T-helper 17 cell (primary cell): ENCODE measurements at regions not wholly inside any gene's neighbourhood (a gene's known extent, or its start where the extent isn't known, plus 50 kb on each side); places are given as distances from the start of the nearest gene placed in this dataset.

Source experiments
- ATAC-seq: fragments of 150-1000 bp; cut with Tn5 transposase; 2 replicates; pipeline ENCODE4 v1.10.0; 2021; ENCODE audit warnings: mild to moderate bottlenecking, moderate library complexity
- DNase-seq, 3 donors: peaks; one replicate each; pipeline versions ENCODE4 v3.0.0 to v3.0.0-alpha.2; 2020 to 2021
- H3K9me3 ChIP-seq: one replicate; pipeline ENCODE4 v1.7.0; 2013; ENCODE audit warnings: low read length, mild to moderate bottlenecking; ENCODE audit not compliant: control insufficient read depth, poor library complexity, severe bottlenecking
- H3K27ac Mint-ChIP-seq: one replicate; pipeline ENCODE4 v1.8.0; 2022; ENCODE audit warnings: mild to moderate bottlenecking, moderate library complexity, mixed read lengths
- H3K27me3 Mint-ChIP-seq: one replicate; pipeline ENCODE4 v1.8.0; 2022; ENCODE audit warnings: mixed read lengths
- H3K36me3 Mint-ChIP-seq: one replicate; pipeline ENCODE4 v1.8.0; 2022; ENCODE audit warnings: low read depth, mixed read lengths
- H3K4me1 Mint-ChIP-seq: one replicate; pipeline ENCODE4 v1.8.0; 2022; ENCODE audit warnings: mild to moderate bottlenecking, mixed read lengths
- H3K4me3 Mint-ChIP-seq: one replicate; pipeline ENCODE4 v1.8.0; 2022; ENCODE audit warnings: mild to moderate bottlenecking, moderate library complexity, mixed read lengths

DNA sequence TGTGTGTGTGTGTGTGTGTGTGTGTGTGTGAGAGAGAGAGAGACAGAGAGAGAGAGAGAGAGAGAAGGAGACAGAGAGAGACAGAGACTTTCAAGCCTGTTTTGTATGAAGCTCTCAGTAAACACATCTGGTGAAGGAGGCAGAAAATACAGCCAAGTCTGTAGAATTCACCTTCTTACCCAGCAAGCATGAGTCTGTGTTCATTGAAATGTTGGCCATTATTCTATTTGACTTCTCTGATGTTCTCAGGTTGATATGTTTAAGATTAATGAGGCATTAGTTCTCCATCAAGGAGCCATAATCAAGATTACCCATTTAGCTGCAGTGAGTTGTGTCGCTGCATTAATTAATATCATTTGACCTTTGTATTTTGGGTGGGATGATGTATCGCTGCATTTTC, 895.8 kb upstream of the EEF2KMT start:
- H3K36me3 Mint-ChIP-seq, result no peaks in the 10 kb centered on the region
- no peak for DNase-seq
- no peak overlapping the region for H3K27ac Mint-ChIP-seq
- no peaks in the 10 kb centered on the region for H3K9me3 ChIP-seq
- H3K4me3 Mint-ChIP-seq, result no peak overlapping the region
- no peak for ATAC-seq
- no peaks in the 10 kb centered on the region for H3K27me3 Mint-ChIP-seq
- no peaks in the 10 kb centered on the region for H3K4me1 Mint-ChIP-seq

DNA sequence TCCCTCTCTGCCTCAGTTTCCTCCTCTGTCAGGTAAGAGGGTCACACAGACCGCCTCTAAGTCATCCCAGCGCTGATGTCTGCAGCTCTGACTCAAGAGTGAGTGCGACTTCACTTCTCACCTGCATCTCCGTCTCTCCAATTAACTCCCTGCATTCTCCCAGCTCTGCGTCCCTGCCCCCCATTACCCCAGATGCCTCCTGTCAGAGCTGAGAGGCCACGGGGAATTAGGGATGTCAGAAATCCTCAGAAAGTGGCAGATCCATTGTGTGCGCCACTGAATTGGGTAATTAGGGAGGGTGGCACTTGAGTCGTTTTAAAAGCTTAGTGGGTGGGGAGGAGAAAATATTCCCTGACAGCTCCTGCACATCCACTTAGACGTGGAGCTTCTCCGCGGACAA, 885.4 kb upstream of the EEF2KMT start:
- ATAC-seq, result no peak
- no peaks in the 10 kb centered on the region for H3K27me3 Mint-ChIP-seq
- H3K9me3 ChIP-seq, result no peaks in the 10 kb centered on the region
- H3K4me1 Mint-ChIP-seq, result no peaks in the 10 kb centered on the region
- no peak for DNase-seq
- no peak overlapping the region for H3K27ac Mint-ChIP-seq
- peak overlapping the region; percentile 19 for H3K4me3 Mint-ChIP-seq
- H3K36me3 Mint-ChIP-seq, result peaks cover 2% of the 10 kb centered on the region

DNA sequence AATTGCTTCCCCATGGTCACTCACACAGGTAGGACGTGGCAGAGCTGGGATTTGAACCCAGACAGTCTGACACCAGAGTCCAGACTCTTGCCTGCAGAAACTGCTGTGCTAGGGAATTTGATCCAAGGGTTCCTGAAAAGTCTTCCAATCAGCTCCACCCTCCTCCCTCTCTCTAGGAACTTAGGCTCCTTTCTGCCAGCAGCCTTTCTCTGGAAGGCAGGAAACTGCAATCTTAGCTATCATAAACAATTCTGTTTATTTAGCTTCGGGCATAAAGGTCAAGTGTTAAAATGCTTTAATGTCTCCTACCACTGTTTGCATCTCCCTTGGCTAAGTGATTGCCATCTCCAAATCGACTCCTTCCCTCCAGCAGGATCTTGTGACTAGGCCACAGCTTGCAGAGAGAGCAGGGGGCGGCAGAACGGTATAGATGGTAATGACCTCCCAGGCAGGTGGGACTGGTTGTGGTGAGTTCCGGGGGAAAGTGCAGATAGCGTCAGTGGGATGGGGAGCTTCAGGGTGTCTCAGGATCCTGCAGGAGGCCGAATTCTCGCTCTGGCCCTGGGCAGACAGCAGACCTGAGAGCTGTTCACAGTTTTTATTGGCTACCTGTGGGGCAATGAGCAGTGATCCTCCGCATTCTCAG, 882.4 kb upstream of the EEF2KMT start:
- H3K9me3 ChIP-seq, result no peaks in the 10 kb centered on the region
- no peaks in the 10 kb centered on the region for H3K27me3 Mint-ChIP-seq
- H3K36me3 Mint-ChIP-seq, result peaks cover 2% of the 10 kb centered on the region
- DNase-seq (no peak), ATAC-seq (no peak)
- no peaks in the 10 kb centered on the region for H3K4me1 Mint-ChIP-seq
- no peak overlapping the region for H3K27ac Mint-ChIP-seq
- no peak overlapping the region for H3K4me3 Mint-ChIP-seq

DNA sequence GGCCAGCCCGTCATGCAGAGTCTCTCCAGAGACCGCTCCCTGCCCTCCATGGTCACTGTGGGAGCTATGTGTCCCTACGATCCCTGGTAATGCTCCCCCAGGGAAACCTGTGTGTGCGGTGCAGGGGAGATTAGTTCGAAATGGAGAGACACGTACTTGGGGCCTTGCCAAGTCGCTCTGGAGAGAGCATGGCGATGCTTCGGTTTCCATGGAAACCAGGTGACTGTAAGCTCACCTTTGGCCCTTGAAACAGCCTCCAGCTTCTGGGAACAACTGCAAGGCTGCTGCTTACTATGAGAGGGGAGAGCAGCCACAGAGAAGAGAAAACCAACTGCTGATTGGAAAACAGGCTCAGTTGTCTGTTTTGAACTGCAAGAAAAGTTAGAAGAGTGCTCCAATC, 879.7 kb upstream of the EEF2KMT start:
- DNase-seq, result no peak
- no peaks in the 10 kb centered on the region for H3K36me3 Mint-ChIP-seq
- no peak overlapping the region for H3K27ac Mint-ChIP-seq
- no peaks in the 10 kb centered on the region for H3K9me3 ChIP-seq
- no peak for ATAC-seq
- H3K4me1 Mint-ChIP-seq, result no peaks in the 10 kb centered on the region
- H3K4me3 Mint-ChIP-seq, result no peak overlapping the region
- H3K27me3 Mint-ChIP-seq, result no peaks in the 10 kb centered on the region

DNA sequence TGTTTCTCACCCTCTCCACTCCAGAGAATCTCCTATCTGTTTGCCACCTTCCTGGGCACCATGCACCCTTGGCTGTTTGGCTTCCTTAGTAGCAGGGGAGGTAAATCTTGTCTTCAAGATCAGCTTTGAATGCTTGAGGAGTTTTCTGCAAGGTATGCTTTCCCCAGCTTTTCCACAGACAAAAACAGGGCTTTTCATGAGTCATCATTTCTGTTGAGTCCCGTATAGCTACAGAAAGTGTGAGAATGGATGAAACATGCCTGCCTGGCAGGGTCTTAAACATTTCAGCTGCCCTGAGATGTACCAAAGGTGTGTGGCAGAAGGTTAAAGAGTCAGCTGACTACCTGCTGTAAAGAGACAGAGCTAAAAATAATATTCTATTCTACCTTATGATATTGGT, 875.2 kb upstream of the EEF2KMT start:
- Mint-ChIP-seq H3K36me3 (no peaks in the 10 kb centered on the region), H3K27ac (no peak overlapping the region), H3K27me3 (no peaks in the 10 kb centered on the region), H3K4me1 (no peaks in the 10 kb centered on the region), H3K4me3 (no peak overlapping the region)
- no peak for ATAC-seq
- DNase-seq, result no peak
- no peaks in the 10 kb centered on the region for H3K9me3 ChIP-seq

DNA sequence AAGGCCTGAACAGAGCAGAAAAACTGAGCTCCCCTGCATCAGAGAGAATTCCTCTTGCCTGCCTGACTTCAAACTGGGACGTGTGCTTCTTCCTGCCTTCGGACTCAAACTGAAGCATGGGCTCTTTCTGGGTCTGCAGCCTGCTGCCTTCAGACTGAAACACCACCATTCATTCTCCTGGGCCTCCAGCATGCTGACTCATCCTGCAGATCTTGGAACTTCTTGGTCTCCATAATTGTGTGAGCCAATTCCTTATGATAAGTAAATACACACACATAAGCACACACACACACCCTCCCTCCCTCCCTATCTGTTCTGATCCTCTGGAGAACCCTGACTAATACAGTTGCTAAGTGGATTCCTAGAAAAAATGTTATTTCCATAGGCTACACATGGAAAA, 874.3 kb upstream of the EEF2KMT start:
- Mint-ChIP-seq H3K4me1 (no peaks in the 10 kb centered on the region), H3K27me3 (no peaks in the 10 kb centered on the region), H3K4me3 (no peak overlapping the region), H3K27ac (no peak overlapping the region), H3K36me3 (no peaks in the 10 kb centered on the region)
- ATAC-seq, result no peak
- DNase-seq, result no peak
- H3K9me3 ChIP-seq, result no peaks in the 10 kb centered on the region

DNA sequence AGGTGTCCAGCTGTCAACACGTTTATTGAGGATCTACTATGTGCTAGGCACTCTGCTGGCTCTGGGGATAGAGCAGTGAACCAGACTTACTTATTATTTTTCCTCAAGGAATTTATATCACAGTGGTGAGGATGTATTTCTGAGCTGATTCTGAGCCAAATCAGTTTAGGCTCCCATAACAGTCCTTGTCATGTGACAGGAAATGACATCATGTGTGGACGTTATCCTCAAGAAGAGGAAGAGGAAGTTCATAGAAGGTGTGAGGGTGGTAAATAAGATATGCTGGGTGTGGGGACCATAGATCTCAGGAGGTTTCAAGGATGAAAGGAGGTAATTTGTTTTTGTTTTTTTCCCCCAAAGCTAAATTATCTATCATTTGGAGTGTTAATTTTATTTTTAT, 873.5 kb upstream of the EEF2KMT start:
- ATAC-seq, result no peak
- Mint-ChIP-seq H3K27me3 (no peaks in the 10 kb centered on the region), H3K36me3 (no peaks in the 10 kb centered on the region), H3K4me1 (no peaks in the 10 kb centered on the region), H3K4me3 (no peak overlapping the region), H3K27ac (no peak overlapping the region)
- no peaks in the 10 kb centered on the region for H3K9me3 ChIP-seq
- no peak for DNase-seq

DNA sequence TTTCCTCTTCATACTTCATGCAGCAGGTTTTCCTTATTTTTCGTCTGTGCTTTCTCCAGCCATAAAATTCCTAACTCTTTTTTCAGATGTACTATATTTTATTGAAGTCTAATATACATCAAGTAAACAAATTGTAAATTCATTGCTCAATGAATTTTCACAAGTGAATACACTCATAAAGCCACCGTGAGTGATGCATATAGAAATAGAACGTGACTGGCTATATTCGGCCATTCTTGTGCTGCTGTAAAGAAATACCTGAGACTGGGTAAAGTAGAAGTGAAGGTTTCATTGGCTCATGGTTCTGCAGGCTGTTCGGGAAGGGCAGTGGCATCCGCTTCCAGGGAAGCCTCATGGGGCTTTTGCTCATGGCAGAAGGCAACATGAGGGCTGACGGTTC, 868.4 kb upstream of the EEF2KMT start:
- ATAC-seq, result no peak
- Mint-ChIP-seq H3K36me3 (no peaks in the 10 kb centered on the region), H3K27ac (no peak overlapping the region), H3K4me1 (no peaks in the 10 kb centered on the region), H3K27me3 (no peaks in the 10 kb centered on the region), H3K4me3 (no peak overlapping the region)
- no peak for DNase-seq
- H3K9me3 ChIP-seq, result no peaks in the 10 kb centered on the region

DNA sequence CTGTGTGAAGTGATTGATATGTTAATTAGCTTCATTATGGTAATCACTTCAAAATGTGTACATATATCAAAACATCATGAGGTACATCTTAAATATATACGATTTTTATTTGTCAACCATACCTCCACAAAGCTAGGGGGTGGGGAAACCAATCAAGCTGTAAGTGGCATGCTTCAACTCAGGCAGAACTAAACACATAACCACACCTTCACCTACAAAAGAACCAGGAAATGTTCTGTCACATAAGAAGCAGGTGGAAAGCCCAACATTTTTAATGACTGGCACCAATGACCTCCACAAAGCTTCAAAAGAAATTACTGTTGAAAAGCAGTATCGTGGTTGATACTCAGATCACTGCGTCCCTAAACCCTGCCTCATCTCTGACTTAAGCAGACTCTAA, 867.7 kb upstream of the EEF2KMT start:
- Mint-ChIP-seq H3K4me1 (no peaks in the 10 kb centered on the region), H3K27ac (no peak overlapping the region), H3K4me3 (no peak overlapping the region), H3K27me3 (no peaks in the 10 kb centered on the region), H3K36me3 (no peaks in the 10 kb centered on the region)
- H3K9me3 ChIP-seq, result no peaks in the 10 kb centered on the region
- DNase-seq, result no peak
- no peak for ATAC-seq

DNA sequence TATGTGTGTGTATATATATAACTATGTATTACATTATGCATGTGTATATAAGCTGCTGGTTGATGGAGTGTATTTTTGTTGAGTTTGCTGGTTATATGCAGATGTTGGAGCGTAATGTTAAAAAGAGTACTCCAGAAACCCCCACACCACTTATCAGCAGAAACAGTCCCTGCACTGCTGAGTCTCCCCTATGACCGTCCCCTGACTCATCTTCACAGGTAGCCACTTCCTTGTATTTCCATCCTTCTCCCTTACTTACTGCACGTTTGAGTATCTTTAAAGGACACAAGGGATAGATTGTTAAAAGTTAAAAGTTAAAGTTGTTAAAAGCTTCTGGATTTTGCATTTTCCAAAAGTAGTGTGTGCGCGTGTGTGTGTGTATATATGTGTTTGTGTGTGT, 853.9 kb upstream of the EEF2KMT start:
- Mint-ChIP-seq H3K36me3 (no peaks in the 10 kb centered on the region), H3K4me1 (no peaks in the 10 kb centered on the region), H3K27ac (no peak overlapping the region), H3K4me3 (no peak overlapping the region), H3K27me3 (no peaks in the 10 kb centered on the region)
- ATAC-seq (no peak), DNase-seq (no peak)
- H3K9me3 ChIP-seq, result no peaks in the 10 kb centered on the region

DNA sequence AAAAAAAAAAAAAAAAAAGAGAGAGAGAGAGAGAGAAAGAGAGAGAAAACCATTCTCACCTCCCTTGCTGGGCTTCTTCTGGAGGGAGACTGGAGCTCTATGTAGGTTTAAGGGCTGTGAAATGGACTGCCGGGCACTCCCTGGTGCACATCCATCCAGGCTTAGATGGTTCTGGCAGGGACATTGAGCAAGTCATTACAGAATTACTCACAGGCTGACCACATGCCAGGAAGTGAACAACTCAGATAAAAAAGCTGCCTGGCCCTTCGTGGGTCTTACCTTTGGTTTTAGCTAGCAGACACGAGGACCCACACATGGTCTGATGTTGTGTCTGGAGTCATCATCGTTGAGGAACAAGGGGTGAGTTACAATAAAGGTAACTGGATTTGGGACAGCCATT, 847.4 kb upstream of the EEF2KMT start:
- Mint-ChIP-seq H3K36me3 (no peaks in the 10 kb centered on the region), H3K4me1 (no peaks in the 10 kb centered on the region), H3K27ac (no peak overlapping the region), H3K27me3 (no peaks in the 10 kb centered on the region), H3K4me3 (no peak overlapping the region)
- H3K9me3 ChIP-seq, result no peaks in the 10 kb centered on the region
- DNase-seq (no peak), ATAC-seq (no peak)

DNA sequence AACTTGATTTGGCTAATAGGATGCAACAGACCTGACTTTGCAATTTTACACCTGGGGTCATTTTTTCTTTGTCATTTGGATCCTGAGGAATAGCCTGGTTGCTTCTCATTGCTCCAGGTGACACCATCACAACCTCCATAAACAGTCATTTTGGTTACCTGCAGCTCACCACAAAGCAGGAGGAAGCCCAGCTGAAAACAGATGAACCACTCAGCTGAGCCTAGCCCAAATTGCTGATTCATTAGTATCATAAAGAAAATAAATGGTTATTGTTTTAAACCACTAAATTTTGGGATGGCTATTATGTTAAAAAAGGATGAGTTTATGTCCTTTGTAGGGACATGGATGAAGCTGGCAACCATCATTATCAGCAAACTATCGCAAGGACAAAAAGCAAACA, 841.0 kb upstream of the EEF2KMT start:
- ATAC-seq (no peak), DNase-seq (no peak)
- H3K9me3 ChIP-seq, result no peaks in the 10 kb centered on the region
- Mint-ChIP-seq H3K27ac (no peak overlapping the region), H3K4me3 (no peak overlapping the region), H3K36me3 (no peaks in the 10 kb centered on the region), H3K4me1 (no peaks in the 10 kb centered on the region), H3K27me3 (no peaks in the 10 kb centered on the region)

DNA sequence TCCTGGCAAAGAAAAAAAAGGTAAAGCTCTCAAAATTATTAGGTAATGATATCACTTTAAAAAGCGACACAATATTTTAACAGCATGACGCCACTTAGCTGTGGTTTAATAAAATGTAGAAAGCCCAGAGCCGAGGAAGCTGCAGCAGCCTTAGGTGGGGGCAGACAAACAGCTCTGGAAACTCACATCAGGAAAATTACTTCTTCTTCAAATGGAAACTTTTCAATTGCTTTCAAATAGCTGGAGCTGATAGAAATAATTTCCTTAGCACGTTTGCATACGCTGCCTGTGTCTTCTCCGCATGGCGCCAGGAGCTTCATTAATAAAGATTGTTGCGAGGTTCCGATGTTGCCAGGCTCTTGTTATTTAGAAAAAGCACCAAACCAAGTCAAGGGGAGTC, 835.3 kb upstream of the EEF2KMT start:
- Mint-ChIP-seq H3K4me3 (no peak overlapping the region), H3K4me1 (no peaks in the 10 kb centered on the region), H3K27me3 (no peaks in the 10 kb centered on the region), H3K36me3 (no peaks in the 10 kb centered on the region), H3K27ac (no peak overlapping the region)
- no peak for ATAC-seq
- DNase-seq, result no peak
- H3K9me3 ChIP-seq, result no peaks in the 10 kb centered on the region

DNA sequence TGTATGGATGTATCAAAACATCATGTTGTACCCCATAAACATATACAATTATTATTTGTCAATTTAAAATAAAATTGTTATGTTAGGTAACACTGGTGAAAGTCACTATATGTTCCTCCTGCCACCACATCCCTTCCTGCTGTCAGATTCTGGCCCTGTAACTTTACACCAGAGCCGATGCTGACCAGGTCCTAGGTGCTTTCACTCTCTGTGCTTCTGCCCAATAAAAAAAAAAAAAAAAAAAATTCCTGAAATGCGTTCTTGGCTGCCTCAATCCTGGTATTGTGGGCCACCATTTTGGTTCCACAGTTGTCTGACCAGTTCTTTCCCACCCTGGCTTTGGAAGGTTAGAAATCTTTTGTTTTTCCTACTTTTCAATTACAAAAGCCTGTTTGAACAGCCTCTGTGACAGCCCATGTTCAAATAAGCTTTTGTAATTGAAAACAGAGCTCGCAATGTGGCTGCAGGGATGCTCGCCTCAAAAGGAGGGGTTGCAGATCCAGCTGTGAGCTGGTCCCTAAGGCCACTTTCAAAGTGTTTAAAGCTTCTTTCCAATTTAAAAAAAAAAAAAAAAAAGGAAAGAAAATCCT, 831.0 kb upstream of the EEF2KMT start:
- H3K36me3 Mint-ChIP-seq, result no peaks in the 10 kb centered on the region
- DNase-seq, result no peak
- no peak overlapping the region for H3K4me3 Mint-ChIP-seq
- ATAC-seq, result no peak
- H3K9me3 ChIP-seq, result no peaks in the 10 kb centered on the region
- H3K27me3 Mint-ChIP-seq, result no peaks in the 10 kb centered on the region
- H3K4me1 Mint-ChIP-seq, result no peaks in the 10 kb centered on the region
- H3K27ac Mint-ChIP-seq, result no peak overlapping the region
